GM18505 (cell line): ENCODE measurements at regions not wholly inside any gene's neighbourhood (a gene's known extent, or its start where the extent isn't known, plus 50 kb on each side); places are given as distances from the start of the nearest gene placed in this dataset.

Source experiments
- ATAC-seq: cut with Tn5 transposase; IDR thresholded peaks from one replicate; pipeline ENCODE4 v1.9.1; 2021; ENCODE audit not compliant: unreplicated experiment
- POLR2A ChIP-seq: IDR thresholded peaks from 4 replicates; pipeline ENCODE4 v1.6.1; 2011; ENCODE audit warnings: borderline replicate concordance; ENCODE audit not compliant: insufficient read depth, insufficient read length; ENCODE audit errors: extremely low read depth

DNA sequence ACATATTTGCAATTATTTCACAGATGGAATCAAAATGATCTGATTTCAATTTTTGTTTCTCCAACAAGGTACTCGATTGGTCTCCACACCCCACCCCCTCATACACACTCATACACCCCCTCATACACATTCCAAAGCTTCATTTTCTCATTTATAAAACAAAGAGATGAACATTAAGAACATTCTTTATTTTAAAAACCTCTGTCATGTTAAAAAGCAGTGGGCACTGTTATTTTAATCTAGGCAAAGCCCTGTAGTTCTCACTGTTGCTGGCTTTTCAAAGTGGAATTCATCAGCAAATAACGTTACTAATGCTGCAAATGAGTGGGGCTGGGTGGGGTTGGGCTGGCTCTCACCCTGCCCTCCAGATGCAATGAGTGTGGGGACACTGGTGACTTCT is 289.6 kb upstream of the ASIC2 start:
- no peak for ATAC-seq
- no peak for TF ChIP-seq POLR2A

DNA sequence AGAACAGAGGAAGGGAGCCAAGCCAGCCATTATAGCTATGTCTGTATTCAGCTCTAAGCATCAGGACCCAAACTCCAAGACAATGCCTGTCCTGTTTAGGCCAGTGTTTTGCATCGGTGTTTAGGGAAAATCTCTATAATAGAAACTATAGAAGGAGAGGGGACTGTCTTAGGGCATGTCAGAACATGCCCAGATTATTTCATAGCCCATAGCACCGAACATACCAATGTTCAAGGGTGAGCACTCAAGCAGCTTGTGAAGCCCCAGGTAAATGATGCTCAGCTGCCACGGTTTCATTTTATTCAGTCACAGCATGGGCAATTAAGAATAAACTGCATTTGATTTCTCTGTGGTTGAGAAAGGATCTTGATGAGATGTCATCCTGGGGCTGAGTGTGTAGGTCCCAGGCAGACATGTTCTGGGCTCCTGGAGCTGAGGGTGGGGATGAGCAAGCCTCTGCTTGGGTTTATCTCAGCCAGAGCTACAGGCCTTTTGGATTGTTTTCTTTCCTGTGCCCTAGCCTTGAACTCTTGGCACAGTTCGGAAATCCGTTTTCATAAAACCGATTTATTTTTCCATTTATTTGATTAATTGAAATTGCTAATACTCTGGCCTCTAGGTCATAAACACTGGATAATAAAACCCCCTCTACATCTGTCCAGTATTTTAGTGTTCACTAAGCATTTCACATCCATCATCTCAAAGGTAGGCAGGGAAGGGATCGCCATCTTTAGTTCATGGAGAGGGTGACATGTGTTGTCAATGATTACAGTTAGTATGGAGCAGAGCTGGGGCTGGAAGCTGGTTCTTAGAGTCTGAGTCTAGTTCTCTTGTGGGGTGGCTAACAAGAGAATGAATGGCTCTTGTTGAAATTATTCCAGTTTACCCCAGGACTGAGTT is 290.7 kb upstream of the ASIC2 start:
- ATAC-seq = no peak
- TF ChIP-seq POLR2A = no peak

DNA sequence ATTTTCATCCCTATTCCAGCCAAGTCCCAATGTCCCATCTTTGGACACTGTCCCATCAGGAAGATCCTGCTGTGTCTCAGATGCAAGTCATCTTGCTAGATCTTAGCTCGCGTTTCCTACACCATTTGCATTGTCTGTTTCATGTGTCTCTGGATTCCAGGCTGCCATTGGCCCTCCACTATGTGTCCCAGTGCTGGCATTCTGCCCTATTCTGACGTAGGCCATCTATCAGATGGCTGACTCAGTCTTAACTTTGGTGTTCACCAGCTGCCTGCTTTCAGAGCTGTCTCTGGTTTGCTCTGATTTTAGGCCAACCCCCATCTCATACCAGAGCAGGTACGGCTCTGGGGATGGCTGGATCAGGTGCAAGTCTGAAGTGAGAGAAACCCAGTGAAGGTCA is 300.9 kb upstream of the ASIC2 start:
- ATAC-seq = no peak
- TF ChIP-seq POLR2A = no peak

DNA sequence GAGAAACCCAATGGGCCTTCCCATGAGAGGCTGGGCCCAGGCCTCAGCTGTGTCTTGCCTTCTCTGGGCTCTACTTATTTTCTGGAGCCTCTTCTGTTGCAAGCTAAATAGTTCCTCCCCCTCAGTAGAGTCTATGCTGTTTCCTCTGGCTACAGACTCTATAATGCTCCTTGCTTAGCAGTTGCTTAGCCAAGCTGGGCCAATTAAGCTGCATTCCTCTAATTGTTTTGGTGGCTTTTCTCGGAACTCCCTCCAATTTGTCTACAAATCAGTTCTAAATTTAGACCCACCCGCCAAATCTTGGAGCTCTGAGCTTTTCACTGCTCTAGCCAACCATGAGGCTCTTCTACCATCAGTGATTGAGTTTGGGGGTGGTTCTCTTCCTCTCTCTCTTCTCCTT is 302.7 kb upstream of the ASIC2 start:
- no peak for ATAC-seq
- TF ChIP-seq POLR2A = no peak

DNA sequence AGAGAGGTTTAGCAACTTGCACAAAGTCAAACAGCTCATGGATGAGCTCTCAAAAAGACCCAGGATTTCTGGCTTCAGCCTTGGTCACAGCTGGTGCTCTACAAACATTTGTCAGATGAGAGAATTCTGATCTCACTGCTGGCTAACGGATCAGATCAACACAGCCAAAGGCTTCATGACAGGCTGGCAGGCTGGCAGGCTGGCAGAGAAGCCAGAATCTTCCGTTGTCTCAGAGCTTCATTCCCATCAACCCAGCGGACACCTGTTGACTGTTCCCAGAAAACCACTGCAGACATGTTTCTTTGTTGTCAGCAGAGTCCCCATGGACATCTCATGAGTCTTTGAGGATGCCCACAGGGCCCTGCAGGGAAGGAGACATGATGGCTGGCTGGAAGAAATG is 303.8 kb upstream of the ASIC2 start:
- no peak for ATAC-seq
- no peak for TF ChIP-seq POLR2A

DNA sequence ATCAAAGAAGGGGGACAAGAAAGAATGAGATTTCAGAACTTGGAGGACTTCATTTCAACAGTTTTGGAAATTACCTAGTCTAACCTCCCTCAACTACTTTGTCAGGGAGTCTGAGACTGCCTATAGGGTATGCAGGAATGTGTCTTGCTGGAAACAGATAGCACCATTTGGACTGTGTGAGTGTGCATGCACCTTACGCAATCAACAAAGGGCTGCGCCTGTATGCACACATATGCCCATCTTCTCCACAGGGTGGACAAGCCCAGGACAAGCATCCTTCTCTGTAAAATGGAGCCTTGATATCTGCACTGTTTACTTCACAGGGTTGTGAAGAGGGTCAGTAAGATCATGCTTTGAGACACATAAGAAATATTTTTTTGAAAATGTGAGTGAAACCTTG is 305.7 kb upstream of the ASIC2 start:
- no peak for ATAC-seq
- TF ChIP-seq POLR2A = no peak

DNA sequence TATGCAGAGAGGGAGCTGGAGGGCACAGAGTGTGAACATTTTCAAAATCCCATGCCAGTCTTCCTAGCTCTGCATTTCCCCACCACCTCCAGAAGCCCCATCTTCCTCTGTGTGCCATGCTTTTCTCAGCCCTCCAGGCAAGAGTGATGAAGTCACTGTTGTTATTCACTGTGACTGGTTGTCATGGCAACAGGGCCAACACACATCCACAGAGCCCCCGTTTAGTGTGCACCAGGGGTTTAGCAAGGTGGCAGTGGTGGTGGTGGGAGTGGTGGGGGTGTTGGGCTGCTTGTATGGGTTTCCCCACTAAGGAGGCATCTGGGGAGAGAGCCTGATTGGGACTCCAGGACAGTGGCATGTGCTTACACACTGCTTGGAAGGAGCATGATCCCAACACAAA is 309.9 kb upstream of the ASIC2 start:
- no peak for ATAC-seq
- no peak for TF ChIP-seq POLR2A

DNA sequence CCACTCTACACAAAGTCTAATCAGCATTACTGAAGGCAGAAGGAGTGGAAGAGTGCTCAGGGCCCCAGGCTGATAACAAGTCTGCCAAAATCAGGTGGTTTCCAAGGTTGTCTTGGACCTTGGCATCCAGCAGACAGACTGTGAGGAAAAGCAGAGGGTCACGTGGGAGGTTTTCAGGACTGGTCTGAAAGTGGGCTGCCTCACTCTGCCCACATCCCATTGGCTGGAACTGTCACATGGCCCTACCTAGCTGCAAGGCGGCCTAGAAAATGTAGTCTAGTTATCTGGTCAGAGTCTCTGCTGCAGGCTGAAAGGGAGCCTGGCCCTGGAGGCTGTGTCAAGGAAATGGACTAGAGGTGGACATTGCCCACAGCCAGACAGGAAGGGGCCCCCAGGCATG is 310.7 kb upstream of the ASIC2 start:
- TF ChIP-seq POLR2A = no peak
- no peak for ATAC-seq

DNA sequence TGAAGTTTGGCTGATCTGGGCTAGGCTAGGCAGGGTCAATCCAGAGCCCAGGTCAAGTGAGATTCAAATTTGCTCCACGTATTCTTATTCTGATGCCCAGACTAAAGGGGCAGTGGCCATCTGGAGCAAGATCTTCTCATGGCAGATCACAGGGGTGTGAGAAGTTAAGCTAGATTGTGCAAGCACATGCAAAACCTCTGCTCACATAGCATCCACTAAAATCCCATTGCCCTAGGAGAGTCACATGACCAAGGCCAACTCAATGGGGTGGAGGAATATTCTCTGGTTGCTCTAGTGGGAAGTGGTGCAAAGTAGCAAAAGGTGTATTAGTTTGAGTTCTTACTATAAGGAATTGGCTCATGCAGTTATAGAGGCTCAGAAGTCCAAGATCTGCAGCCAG is 318.4 kb upstream of the ASIC2 start:
- ATAC-seq = no peak
- no peak for TF ChIP-seq POLR2A

DNA sequence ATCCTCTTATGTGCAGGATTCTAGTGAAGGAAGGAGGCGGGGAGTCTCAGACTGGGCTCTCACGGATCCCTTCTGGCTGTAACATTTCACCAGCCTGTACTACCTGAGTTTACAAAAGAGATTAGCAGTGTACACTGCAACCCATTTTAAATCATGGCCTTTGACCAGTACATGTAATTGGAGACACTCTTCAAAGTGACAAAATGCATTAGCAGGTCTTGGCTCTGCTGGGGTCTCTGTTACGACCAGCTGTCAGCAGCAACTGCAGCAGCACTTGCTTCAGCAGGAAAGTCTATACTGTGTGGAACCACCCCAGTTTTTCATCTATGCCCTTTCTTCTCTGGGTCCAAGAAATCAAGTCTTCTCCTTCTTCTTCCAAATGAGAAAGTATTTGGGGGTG is 322.8 kb upstream of the ASIC2 start:
- ATAC-seq = no peak
- no peak for TF ChIP-seq POLR2A

DNA sequence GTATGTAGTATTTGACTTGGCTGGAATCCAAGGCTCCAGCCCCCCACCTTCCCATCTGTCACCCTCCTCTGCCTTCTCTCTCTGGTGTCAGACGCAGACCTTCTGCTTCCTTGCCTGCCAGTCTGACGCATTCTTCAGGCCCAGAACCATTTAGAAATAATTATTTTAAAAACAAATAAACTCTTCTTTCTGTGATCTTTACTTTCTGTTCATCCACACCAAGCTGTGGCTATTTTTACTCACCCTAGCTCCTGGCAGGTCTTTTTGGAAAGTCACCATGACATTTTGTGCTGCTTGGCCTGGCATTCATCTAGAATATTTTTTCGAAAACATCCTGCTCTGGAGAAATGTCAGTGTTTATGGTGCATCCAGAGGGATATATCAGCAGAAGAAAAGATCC is 330.7 kb upstream of the ASIC2 start:
- no peak for TF ChIP-seq POLR2A
- no peak for ATAC-seq

DNA sequence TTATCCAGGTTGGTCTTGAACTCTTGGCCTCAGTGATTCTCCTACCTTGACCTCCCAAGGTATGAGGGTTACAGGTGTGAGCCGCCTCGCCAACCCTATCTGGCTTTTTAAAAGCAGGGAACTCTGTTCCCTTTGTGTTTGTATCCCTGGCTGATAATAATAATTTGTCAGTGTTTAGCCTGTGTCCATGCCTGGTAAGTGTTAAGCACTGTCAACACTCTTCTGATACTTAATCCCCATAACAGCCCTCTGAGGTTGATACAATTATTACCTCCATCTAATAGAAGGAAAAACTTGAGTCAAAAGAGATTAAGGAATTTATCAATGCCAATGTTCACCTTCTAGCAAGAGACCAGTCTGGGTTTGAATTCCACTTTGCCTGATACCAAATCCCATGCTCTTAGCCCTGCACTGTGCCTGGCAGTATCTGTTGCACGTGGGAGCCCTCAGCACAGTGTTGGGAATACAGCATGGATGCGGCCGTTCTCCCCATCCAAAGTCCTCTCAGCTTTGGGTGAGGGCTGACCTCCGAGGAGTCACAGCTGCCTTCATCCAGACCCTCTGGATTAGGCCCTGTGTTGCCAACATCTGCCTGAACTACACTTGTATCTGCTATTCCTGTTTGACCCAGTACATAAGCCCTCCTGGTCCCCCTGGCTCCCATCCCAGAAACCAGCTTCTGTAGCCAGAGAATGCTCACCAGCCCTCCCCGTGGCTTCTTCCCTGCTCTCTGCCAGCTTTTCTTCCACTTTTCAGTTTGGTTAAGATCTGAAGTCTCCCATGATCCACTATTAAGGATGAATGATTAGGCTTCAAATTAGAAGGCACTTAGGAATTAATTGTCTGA is 335.6 kb upstream of the ASIC2 start:
- no peak for TF ChIP-seq POLR2A
- no peak for ATAC-seq

DNA sequence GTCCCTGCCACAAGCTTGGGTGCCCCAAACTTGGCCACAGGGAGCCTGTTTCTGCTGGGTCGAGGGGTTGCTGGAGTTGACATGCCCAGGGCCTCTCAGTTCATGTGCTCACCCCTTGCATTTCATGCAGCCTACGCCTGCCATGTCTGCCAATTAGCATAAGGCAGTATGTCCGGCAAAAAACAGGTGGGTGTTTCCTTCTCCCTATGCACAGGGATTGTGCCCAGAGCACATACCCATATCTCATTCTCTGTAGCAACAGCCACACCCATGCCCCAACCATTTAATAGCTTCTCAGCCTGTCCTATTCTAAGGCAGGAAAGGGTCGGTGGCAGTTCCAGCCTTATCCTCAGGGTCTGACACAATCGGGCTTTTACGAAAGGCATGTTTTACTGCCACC is 340.4 kb upstream of the ASIC2 start:
- no peak for TF ChIP-seq POLR2A
- no peak for ATAC-seq

DNA sequence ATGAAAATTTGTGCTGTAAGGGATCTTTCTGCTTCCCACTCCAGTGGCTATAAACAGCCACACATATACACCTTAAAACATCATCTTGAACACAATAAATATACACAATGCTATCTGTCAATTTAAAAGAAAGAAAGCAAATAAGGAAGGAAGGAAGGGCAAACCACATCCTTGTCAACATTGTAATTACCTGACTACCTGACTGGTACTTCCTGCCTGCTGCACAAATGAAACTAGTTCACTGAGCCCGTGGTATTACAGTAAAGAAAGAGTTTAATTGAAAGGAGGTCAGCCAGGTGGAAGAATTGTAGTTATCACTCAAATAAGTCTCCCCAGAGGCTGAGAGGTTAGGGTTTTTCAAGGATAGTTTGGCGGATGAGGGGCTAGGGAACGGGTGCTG is 344.4 kb upstream of the ASIC2 start:
- ATAC-seq = no peak
- TF ChIP-seq POLR2A = no peak
